ENCODE measurements at regions not wholly inside any gene's neighbourhood (a gene's known extent, or its start where the extent isn't known, plus 50 kb on each side); places are given as distances from the start of the nearest gene placed in this dataset.

GRCh38 chr12:132408626-132409494, 79.5 kb upstream of the GALNT9 start:
- no peak for DNase-seq (ENCODE audit: low read depth in 4 of 4, low spot score in 1 of 4)

- DNase-seq (ENCODE audit: low read depth in 4 of 4, low spot score in 1 of 4): no peak
Observed at GRCh38 chr12:132407992-132408391, 78.6 kb upstream of the GALNT9 start.

GRCh38 chr12:132407451-132407961, 78.1 kb upstream of the GALNT9 start:
- no peak for DNase-seq (ENCODE audit: low read depth in 4 of 4, low spot score in 1 of 4)

GRCh38 chr12:132406493-132407450, 77.4 kb upstream of the GALNT9 start:
- DNase-seq (ENCODE audit: low read depth in 4 of 4, low spot score in 1 of 4): no peak

- DNase-seq (ENCODE audit: low read depth in 4 of 4, low spot score in 1 of 4): no peak
Observed at GRCh38 chr12:132405742-132406251, 76.4 kb upstream of the GALNT9 start.

- DNase-seq (ENCODE audit: low read depth in 4 of 4, low spot score in 1 of 4): no peak
Observed at GRCh38 chr12:132404951-132405741, 75.8 kb upstream of the GALNT9 start.

- DNase-seq (ENCODE audit: low read depth in 4 of 4, low spot score in 1 of 4): no peak
Observed at GRCh38 chr12:132404435-132404855, 75.1 kb upstream of the GALNT9 start.

- DNase-seq (ENCODE audit: low read depth in 4 of 4, low spot score in 1 of 4): no peak
Observed at GRCh38 chr12:132403636-132404434, 74.4 kb upstream of the GALNT9 start.

- no peak for DNase-seq (ENCODE audit: low read depth in 4 of 4, low spot score in 1 of 4)
Observed at GRCh38 chr12:132402831-132403416, 73.5 kb upstream of the GALNT9 start.

- DNase-seq (ENCODE audit: low read depth in 4 of 4, low spot score in 1 of 4): no peak
Observed at GRCh38 chr12:132401982-132402381, 72.6 kb upstream of the GALNT9 start.

GRCh38 chr12:132400011-132400641, 70.7 kb upstream of the GALNT9 start:
- DNase-seq (ENCODE audit: low read depth in 4 of 4, low spot score in 1 of 4): no peak

GRCh38 chr12:132399092-132400010, 70.0 kb upstream of the GALNT9 start:
- DNase-seq (ENCODE audit: low read depth in 4 of 4, low spot score in 1 of 4): no peak

- DNase-seq (ENCODE audit: low read depth in 4 of 4, low spot score in 1 of 4): no peak
Observed at GRCh38 chr12:132398386-132398991, 69.1 kb upstream of the GALNT9 start.

- no peak for DNase-seq (ENCODE audit: low read depth in 4 of 4, low spot score in 1 of 4)
Observed at GRCh38 chr12:132397934-132398385, 68.6 kb upstream of the GALNT9 start.

- DNase-seq (ENCODE audit: low read depth in 4 of 4, low spot score in 1 of 4): no peak
Observed at GRCh38 chr12:132397152-132397933, 68.0 kb upstream of the GALNT9 start.

- DNase-seq (ENCODE audit: low read depth in 4 of 4, low spot score in 1 of 4): no peak
Observed at GRCh38 chr12:132396657-132397056, 67.3 kb upstream of the GALNT9 start.

- DNase-seq (ENCODE audit: low read depth in 4 of 4, low spot score in 1 of 4): no peak
Observed at GRCh38 chr12:132395908-132396305, 66.5 kb upstream of the GALNT9 start.

Data from stimulated activated CD4-positive, alpha-beta T cell treated with anti-CD3 and anti-CD28 coated beads, Interleukin-1b, Interleukin-23, amount 100 ng/mL, for 24 hours (primary cell).